Stimulated activated naive CD4-positive, alpha-beta T cell (primary cell): ENCODE measurements at regions not wholly inside any gene's neighbourhood (a gene's known extent, or its start where the extent isn't known, plus 50 kb on each side); places are given as distances from the start of the nearest gene placed in this dataset.
"Not testable (repeated sequence)": the region's sequence is repeated elsewhere in the genome, so short reads cannot be mapped to it uniquely, and the experiment has no call there.

ENCODE experiments used
- DNase-seq, 6 experiments: peaks; one replicate each; lab custom pipeline; 2025; lab: John Stamatoyannopoulos, UW

- DNase-seq, result no peak
These were observed 290.2 kb downstream of the SPATA17 start for GRCh38 chr1:217921126-217921904.

- DNase-seq, result no peak
These were observed 293.8 kb downstream of the SPATA17 start for GRCh38 chr1:217924924-217925323.

- DNase-seq, result no peak
These were observed 298.2 kb downstream of the SPATA17 start for GRCh38 chr1:217929213-217929885.

DNA sequence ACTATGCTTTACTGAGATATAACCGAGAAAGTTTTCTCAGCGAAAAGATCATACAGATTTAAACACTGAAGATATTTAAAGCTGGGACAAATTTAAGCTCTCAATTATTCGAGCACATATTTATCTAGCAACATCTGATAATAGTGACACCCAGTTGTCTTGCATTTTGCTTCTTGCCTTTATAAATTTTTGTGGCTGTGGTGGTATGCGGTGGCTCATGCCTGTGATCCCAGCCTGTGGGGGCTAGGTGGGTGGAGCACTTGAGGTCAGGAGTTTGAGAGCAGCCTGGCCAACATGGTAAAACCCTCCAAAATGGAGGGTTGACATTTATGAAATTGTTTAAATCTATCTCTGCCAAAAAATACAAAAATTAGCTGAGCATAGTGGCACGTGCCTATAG, 312.2 kb downstream of the SPATA17 start:
- no peak for DNase-seq

DNA sequence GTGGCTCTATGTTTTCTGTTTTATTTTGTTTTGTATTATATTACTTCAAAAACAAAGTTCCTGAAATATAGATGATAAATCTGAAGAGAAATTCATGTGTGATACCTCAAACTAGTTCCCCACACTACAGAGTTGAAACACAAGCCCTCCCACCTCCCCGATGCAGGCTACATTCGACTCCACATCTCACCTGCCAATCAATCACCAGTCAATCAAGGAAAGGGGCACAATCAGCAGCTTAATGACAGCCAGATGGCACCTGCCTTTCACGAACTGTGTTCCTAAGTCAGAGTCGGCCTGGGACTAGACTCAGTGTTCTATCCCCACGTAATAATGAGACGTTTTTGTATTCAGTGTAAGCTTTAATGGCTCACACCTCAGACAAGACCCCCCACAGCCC, 313.4 kb downstream of the SPATA17 start:
- DNase-seq, result no peak

DNA sequence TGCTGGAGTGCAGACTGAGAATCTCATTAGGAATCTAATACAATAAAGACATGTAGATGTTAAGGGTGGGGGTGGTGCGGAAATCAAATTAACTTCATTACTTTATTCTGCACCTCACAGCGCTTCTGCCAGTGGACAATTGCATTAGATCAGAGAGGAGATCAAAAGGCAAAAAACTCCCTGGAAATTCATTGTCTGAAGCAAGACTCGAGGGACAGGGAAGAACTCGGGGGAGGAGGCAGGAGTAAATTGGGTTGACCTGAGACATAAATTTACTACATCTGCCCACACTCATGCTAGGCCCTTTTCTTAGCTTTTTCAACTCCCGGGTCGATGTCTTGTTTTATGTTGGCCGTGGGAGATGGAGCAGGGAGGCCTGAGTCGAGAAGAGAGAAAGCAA, 315.4 kb downstream of the SPATA17 start:
- DNase-seq, result no peak

DNA sequence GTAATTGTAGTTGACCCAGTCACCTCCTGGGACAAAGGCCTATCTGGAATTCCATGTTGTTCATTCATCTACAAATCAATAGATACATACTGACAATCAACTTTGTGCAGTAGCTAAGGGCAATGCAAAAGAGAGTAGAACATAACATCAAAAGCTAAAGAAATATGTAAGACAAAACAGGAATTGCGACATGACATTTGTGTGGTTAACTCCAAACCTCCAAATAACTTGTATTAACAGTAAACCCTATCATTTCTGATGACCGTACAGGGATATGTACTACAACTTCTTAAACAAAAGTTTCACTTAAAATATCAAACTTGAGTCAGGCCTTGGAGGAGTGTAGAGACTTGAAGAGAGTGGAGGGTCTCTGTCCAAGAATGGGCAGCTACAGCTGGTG, 317.6 kb downstream of the SPATA17 start:
- DNase-seq, result no peak

- DNase-seq, result no peak
These were observed 322.2 kb downstream of the SPATA17 start for GRCh38 chr1:217953330-217953729.

GRCh38 chr1:217953922-217954321, 322.8 kb downstream of the SPATA17 start:
- DNase-seq, result no peak

DNA sequence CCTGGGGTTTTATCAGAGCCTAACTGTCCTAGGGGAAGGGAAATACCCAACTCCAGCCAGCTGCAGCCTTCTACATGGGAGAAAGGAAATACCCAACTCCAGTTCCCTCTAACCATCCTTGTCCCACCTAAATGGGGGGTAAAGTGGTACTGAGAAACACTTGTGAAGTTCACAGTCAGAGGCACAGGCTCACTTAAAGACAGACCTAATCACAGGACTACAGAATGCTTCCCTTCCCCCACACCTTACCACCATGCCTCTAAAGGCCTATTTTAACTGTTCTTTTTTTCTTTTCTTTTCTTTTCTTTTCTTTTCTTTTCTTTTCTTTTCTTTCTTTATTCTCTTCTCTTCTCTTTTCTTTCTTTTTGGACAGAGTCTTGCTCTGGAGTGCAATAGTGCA, 324.6 kb downstream of the SPATA17 start:
- no peak for DNase-seq

- DNase-seq, result no peak
These were observed 319.8 kb upstream of the RRP15 start for GRCh38 chr1:217965156-217965786.

DNA sequence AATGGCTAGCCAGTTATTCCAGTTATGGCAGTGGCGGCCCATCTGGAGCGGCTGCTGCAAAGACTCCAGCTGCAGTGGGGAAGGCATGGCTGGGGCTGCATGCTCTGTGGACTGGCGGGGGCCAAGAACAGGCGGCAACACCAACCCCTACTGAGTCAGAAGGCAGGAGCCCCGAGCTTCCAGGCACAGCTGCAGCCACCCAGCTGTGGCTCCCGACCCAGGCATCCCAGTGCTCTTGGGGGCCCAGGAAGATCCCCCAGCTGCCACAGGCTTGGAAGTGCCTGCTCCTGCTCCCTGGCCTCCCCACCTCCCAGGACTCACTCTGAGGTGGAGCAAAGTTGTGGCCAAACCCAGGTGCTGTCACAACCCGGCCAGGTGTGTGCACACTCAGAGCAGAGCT, 317.0 kb upstream of the RRP15 start:
- DNase-seq, result no peak

DNA sequence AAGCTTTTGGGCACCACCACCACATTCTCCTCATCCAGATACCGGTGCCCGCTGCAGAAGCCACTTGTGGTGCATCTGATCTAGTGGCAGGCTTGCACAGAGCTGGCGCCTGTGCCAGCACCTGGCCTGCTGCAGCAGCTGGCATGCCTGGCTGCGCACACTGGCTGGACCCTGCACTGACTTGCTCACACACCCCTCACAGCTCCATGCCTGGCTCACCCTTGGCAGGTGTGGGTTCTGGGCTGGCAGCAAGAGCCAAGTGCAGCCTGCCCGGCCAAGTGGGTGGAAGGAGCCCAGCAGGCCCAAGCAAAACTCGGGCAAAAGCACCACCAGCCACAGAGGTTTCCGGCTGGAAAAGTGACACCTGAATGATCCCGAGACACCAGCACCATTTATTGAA, 315.7 kb upstream of the RRP15 start:
- no peak for DNase-seq

GRCh38 chr1:217977943-217978342, 307.1 kb upstream of the RRP15 start:
- no peak for DNase-seq

GRCh38 chr1:217981430-217981829, 303.7 kb upstream of the RRP15 start:
- no peak for DNase-seq

GRCh38 chr1:217982331-217983050, 302.6 kb upstream of the RRP15 start:
- DNase-seq, result no peak

DNA sequence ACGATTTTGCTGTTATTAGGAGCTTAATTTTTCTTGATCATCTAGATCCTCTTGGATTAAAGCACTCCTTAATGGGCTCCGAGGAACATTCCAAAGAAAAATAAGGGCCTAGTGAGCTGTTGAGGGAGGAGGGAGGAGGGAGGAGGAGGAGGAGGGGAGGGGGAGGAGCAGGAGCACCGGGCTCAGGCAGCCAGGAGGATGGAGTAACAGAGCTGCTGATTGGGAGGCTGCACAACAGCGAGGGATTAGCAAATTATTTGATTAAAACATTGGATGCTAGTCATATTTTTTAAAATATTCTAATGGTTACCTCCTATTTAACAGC, 302.1 kb upstream of the RRP15 start:
- no peak for DNase-seq

DNA sequence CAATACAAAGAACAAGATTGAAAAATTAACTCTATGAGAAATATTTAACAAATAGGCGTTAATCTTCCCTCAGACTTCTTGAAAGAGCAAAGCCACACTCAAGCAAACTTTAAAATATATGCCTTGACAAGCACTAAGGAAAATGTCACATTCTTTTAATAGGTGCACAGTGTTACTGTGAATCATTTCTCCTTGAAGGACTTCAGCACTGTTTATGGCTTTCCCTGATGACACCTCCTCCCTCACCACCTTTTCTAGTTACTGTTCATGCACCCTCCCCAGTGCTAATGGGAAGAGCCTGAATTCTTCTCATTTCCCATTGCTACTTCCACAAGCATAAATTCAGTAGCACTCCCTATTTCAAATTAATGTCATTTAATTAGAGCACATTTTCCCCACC, 299.5 kb upstream of the RRP15 start:
- no peak for DNase-seq

- DNase-seq, result no peak
These were observed 295.6 kb upstream of the RRP15 start for GRCh38 chr1:217989510-217989909.

- no peak for DNase-seq
These were observed 291.7 kb upstream of the RRP15 start for GRCh38 chr1:217993439-217993838.

GRCh38 chr1:218008296-218008695, 276.8 kb upstream of the RRP15 start:
- not testable (repeated sequence) for DNase-seq

DNA sequence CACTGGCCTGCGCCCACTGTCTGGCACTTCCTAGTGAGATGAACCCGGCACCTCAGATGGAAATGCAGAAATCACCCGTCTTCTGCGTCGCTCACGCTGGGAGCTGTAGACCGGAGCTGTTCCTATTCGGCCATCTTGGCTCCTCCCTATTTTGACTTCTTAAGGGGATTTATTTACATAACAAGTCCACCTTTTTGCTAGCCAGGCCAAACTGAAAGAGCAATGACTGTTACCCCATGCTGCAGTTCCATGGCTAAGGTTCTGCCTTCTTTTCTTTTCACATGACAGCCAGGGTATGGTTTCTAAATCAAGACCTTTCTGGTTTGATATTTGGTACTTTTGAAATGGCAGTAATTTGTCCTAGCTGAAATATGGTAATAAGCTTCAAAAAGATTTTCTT, 270.0 kb upstream of the RRP15 start:
- not testable (repeated sequence) for DNase-seq

DNA sequence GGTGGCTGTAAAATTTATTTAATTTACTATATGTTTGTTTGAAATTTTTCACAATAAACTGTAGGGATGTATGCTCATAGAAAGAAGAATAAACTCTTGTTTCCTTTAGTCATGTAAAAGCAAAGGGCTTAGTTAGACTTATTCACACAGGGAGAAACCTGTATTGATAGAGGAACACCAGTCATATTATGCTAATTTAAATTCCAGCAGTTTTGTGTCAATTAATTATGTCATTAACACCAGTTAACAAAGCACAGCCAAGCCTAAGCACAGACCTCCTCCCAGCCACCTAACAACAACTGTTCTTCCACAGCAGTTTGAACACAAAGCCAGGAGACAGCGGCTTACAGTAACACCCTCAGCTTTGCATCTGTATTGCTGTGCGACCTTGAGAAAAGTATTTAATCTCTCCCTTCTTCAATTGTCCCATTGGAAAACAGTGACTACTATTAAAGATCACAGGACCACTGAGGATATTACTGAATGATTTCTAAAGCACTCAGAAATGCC, 260.8 kb upstream of the RRP15 start:
- DNase-seq, result no peak
